GM21528 (cell line): ENCODE measurements at regions not wholly inside any gene's neighbourhood (a gene's known extent, or its start where the extent isn't known, plus 50 kb on each side); places are given as distances from the start of the nearest gene placed in this dataset.
"Not testable (repeated sequence)": the region's sequence is repeated elsewhere in the genome, so short reads cannot be mapped to it uniquely, and the experiment has no call there.

Source experiments
- ATAC-seq: cut with Tn5 transposase; IDR thresholded peaks from one replicate; pipeline ENCODE4 v1.9.1; 2021; ENCODE audit warnings: mild to moderate bottlenecking, moderate library complexity; ENCODE audit not compliant: unreplicated experiment, low FRiP score

DNA sequence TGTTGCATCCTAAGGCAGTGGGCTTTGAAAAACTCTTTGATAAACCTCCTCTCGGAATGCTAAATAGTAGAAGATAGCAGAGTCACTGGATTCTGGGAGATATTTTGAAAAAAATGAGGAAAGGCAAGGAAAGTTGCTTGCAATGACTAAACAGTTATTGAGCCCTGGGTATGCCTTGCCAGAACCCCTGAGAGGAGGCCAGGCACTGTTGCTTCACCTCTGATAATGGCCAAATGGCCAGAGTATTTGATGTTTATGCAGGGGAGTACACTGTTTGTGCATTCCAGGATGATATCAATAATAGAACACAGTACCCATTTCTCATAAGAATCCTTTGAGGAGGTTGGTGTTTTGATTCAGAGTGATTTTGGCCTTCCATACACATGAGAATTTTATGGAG lies 935.1 kb upstream of the WWC1 start:
- no peak for ATAC-seq

DNA sequence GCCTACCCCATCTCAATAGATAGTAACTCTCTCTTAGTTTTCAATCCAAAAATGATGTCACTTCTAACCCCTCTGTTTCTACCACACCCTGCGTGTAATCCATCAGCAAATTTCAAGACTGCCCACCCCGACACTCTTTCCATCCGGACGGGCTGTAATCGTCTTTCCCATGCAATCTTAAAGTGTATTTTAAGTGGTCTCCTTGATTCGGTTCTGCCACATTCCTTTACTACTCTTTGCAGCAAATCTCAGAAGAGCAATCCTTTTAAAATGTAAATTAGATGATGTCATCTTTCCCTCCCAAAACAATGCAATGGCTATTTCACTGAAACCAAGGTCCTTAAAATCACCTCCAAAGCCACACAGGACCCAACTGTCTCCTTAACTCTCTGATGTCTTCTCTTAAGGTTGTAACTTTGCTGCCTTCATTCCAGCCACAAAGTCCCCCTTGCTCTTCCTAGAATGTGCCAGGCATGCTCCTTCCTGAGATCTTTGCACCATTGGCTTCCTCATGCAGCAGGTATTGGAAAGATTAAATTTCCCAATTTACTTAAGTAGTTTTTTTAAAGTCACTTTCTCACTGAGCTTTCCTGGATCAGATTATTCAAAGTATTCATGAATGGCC lies 932.5 kb upstream of the WWC1 start:
- ATAC-seq, result no peak

DNA sequence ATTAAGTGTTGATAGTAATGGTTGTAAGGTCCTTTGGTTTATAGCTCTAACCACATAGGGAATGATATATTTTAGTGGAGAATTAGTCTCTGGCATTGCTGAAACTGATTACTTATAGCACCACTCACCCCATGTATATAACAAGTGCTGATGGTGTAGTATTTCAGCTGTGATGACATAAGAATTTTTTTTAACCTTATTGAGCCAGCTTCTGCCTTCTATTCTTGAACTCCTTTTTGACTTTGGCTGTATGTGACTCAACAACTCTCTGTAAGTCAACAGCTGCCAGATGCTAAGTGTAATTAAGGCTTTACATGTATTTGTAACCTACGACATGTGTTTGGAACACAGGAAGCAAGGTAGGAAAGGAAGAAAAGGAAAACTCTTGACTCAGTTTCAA lies 929.6 kb upstream of the WWC1 start:
- ATAC-seq, result no peak

DNA sequence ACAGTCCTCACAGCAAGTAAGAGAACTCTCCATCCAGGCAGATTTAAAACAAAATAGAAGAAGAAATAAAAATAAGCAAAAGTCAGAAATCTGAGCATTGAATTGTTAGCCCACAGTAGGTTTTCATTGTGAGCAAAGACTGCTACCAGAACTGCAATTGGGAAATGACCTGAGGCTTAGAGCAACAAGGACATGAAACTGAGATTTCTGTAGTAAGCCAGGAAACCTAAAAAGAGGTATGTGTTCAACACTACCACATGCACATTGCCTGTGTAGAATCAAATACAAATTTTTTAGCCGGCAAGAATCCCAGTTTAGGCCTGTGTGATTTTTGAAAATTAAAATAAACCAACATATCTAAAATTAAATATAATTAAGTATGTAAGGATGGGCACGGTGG lies 928.4 kb upstream of the WWC1 start:
- ATAC-seq, result no peak

DNA sequence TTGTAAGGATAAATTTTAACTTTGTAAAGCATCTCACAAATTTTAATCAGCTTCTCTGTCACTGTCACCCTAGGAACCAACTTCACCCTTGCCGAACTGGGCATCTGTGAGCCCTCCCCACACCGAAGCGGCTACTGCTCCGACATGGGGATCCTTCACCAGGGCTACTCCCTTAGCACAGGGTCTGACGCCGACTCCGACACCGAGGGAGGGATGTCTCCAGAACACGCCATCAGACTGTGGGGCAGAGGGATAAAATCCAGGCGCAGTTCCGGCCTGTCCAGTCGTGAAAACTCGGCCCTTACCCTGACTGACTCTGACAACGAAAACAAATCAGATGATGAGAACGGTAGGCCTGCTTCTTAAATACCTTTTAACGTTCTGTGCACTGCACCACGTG lies 916.3 kb upstream of the WWC1 start:
- no peak for ATAC-seq

DNA sequence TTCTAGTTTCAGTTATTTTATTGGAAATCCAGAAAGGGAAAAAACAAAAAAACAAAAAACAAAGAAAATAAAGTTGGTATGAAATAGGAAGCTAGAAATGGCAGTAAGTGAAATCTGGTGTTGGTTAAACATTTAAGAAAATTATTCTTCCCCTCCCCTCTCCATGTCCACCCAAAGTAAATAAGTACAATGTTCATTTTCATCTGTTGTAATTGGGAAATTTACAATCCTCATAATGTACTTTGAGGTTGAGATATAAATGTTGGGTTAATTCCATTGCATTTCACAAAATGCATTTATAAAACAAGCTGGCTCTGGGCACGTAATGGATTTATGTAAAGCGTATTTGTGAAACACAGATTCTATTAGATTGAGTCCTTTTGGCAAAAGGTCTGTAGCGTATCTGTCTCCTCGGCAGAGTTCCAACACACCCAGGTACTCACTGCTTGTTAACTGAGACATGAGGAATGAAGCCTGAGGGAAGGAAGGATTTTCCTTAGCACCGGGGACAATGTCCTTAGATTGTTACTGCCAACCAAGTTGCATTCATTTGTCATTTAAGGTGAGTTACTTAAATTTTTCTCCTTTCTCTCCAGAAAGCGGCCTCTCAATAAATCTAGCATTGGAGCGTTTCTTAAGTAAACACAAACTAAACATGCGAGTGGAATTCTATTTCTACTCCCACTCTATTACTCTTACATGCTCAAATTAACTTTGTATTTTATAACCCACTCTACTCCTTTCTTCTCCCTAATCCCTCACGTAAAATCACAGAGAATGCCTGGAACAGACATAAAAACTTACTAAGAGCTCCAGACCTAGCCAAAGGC lies 912.3 kb upstream of the WWC1 start:
- ATAC-seq, result no peak

DNA sequence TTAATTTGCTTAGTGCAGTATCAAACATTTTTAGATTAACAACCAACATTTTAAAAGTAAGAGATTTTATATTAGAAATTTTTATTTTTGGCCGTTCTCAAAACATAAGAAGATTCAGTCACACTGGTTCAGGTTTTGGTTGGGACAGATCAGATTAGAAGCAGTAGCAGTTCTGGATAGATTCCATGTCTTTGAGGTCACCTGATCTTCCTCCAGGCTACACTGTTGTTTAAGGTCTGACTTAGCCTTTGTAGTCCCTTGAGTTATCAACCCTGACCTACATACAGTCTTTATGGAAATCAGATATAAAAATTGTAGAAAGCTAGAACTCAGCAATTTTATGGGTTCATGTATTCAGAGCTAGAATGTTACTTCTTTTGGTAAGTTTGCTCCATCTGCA lies 910.0 kb upstream of the WWC1 start:
- ATAC-seq, result no peak

DNA sequence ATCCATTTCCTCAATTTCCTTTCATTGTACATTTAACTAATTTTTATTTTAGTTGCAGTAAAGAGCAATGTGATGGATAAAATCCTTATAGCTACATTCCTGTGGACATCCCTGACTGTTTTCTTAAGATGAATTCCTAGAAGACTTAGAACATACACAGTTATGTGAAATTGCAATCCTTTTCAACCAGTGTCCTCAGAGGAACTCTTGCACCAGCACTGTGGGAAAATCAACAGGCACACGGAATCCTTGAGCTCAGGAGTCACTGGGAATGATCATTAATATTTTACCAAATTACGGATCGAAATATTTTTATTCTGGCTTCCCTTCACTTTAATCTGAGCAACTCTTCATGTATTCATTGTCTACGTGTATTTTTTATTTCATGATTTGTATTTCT lies 901.9 kb upstream of the WWC1 start:
- no peak for ATAC-seq

DNA sequence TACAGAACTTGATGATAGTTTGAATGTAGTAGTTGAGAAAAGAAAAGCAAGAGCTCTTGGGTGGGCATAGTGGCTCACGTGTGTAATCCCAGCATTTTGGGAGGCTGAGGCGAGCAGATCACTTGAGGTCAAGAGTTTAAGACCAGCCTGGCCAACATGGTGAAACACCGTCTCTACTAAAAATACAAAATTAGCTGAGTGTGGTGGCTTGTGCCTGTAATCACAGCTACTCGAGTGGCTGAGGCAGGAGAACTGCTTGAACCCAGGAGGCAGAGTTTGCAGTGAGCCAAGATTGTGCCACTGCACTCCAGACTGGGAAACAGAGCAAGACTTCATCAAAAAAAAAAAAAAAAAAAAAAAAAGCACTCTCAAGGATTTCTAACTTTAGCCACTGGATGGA lies 900.2 kb upstream of the WWC1 start:
- ATAC-seq, result not testable (repeated sequence)

DNA sequence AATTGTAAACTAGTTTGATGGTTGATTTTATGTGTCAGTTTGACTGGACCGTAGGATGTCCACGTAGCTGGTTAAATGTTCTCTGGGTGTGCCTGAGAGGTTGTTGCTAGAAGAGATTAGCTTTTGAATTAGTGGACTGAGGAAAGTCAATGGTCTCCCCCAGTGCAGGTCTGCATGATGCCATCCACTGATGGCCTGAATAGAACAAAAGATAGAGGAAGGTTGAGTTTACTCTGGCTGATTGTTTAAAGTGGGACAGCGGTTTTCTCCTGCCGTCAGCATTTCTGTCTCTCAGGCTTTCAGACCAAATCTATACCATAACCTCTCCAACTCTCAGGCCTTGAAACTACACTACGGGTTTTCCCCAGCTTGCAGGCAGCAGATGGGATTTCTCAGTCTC lies 899.2 kb upstream of the WWC1 start:
- ATAC-seq, result no peak

DNA sequence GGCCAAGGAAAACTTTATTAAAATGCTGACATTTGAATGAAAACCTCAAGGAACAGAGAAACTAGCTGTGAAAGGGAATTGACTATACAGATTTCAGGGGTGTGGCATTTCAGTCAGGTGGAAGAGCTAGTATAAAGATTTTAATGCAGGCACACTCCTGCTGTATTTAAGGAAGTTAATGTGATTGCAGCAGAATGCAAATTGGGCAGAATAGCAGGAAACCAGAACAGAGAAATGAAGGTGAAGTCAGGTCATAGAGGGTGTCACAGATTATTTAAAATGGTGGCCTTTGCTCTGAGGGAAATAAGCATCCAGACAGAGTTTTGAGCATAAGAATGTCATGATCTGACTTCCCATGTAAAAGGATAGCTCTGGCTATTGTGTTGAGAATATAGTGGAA lies 898.1 kb upstream of the WWC1 start:
- ATAC-seq, result no peak

DNA sequence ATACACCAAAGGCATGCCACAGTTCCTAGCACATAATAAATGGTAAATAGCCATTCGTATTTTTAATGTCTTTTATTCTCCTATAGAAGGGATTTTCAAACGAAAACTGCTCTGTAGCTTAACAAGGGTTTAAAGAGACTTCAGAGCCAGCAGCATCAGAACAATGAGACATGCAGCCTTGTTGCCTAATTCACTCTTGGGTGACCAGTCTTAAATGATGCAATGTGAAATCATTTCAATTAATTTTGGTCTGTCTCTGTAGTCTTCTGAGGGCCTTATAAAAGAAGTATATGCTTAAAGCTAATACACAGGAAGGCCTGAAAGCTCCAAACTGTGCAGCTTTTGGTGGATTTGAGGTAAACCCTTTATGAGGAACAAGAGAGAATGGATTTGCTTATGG lies 888.8 kb upstream of the WWC1 start:
- no peak for ATAC-seq

DNA sequence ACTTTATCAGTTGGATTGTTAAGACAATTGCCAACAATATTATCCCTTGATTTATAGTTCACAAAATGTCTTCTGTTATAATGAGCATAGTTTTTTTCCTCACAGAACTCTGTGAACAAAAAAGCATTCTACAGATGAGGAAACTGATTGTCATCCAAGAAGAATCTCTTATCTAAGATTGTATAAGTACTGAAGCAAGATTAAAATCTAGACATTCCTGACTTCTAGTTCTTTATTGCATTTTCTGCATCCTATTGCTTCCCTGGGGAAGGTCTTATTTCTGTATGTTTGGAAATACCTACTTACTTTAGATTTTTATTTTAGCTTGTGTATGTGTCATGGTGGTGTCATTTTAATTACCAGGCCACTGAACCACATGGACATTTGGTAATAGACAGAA lies 884.9 kb upstream of the WWC1 start:
- no peak for ATAC-seq

DNA sequence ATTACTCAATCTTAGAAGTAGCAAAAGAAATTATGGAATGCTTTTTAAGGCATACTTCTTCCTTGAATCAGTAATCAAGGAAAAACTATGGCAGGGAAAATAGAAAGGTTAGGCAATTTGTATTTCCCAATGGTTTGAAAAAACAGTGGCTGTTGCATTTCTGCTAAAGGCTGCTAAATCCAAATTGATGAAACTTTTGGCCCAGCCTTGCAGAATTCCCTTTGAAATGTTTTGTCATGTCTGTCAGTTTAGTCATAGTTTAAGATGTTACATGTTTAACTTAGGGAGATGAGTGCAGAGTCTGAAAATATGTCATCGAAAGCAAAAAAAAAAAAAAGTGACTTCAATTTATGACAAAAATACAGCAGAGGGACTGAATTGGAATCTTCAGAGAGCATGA lies 878.9 kb upstream of the WWC1 start:
- no peak for ATAC-seq

DNA sequence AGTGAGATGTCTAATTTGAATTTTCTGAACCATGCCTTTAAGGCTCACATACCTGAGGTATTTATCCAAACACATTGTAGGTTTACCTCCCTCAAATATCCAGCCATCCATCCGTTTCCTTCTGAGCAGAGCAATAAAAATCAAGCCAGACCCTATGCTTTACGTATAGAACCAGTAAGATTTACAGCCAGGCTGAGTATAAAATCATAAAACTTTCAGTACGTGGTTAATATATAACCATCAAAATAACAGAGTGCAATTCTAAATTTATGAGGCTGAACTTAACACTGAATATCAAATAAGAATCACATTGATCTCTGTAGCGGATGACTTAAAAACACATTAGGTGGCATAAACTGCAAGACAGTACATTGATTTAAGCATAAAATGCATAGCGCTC lies 877.9 kb upstream of the WWC1 start:
- ATAC-seq, result no peak

DNA sequence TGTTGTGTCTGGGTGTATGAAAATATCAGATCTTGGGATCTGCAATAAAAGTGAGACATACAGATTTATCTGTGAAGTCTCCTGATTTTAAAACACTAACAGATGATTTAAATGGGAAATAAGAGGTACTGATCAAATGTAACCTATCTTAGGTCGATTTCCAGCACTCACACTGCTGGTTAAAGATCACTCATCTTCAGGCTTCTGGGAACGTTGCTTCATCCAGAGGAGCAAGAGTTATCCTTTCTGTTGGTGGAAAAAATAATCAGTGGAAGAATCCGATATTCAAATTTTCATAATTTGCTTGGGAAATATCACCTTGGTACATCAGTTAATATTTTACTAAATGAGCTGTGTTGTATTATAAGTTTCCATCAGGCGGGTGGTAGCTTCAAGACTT lies 876.8 kb upstream of the WWC1 start:
- ATAC-seq, result no peak

DNA sequence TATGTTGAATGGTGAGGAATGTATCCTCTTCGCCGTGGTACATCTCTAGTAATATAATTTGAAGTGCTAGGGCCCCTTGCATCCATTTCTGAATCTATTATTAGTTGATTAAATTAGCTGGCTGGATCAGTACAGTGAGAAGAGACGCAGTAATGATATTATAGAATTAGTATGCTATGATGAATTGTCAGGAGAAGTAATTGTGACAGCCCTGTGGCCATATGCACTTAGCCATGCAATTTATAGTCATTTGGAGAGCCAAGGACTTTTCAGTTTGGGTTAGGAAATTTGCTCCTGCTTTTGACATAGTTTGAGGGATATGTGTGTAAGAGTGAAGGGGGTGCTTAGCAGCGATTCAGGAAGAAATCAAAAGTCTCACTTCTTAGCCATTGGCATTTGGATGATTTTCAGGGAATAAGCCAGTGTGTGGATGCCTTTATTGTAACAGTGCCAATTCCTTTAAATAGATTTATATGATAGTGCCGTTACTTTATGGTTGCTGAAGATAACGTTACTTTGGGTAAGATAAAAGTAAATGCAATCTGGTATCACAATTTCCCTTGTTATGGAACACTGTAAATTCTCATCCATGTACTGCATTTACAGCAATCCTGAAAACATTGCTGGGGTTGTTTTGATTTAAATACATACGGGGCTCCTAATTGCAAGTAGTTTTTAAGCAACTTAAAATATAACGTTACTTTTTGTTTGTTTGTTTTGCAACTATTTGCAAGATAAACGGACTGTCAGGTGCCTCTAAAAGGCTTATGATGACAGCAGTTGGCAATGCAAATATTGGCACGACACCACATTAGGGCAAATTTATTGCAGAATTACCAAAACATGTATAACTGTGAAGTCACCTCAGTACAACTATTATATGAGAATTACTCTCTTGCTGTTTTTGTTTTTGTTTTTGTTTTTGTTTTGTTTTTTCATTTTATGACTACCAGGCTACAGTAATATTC lies 875.4 kb upstream of the WWC1 start:
- no peak for ATAC-seq

DNA sequence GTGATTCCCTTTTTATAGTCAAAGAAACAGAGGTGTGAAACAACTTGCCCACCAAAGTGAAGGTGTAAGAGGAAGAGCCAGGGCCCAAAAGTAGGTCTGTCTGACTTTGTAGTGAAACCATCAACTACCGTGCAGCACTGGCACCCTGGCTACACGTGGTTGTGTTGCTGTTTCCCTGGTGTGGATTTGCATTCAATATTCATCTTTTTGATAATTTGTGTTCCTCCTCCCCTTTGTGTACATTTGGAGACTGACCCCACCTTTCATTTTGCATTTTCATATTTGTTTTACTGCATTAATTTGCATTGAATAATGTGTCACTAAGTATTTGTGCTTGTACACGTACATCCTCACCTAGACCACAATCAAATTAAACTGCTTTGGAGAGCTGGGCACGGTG lies 873.8 kb upstream of the WWC1 start:
- ATAC-seq, result no peak

DNA sequence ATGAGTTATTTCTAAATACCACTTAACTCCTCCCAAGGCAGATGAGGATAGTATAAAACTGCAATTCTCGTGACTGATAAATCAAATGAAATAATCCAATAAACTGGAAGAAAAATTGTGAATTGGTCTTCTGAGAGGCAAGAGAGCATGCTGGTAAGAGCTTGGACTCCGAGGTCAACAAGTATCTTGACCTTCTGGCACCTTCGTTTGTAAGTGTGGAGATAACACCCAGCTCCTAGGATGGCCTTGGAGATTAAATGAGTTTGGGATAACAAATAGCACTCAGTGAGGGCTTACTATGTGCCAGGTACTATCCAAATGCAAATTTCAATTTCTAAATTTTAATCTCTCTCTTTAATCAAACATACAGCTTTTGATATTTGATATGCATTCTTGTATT lies 866.3 kb upstream of the WWC1 start:
- ATAC-seq, result no peak

DNA sequence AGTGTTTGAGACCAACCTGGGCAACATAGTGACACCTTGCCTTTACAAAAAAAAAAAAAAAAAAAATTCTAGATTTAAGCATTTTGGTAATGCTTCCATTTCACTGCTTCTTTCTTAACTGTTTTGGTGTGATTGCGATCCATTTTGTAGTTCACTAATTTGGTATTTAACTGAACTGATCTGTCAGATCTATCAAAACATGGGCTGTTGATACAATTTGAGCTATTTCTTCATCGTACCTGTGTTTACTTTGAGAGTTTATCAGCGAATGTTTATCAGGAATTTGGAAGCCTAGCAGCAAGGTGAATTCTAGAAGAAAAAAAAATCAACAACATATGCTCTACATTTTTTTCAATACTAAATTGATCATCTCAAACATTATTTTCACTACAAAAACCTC lies 864.9 kb upstream of the WWC1 start:
- ATAC-seq, result no peak

DNA sequence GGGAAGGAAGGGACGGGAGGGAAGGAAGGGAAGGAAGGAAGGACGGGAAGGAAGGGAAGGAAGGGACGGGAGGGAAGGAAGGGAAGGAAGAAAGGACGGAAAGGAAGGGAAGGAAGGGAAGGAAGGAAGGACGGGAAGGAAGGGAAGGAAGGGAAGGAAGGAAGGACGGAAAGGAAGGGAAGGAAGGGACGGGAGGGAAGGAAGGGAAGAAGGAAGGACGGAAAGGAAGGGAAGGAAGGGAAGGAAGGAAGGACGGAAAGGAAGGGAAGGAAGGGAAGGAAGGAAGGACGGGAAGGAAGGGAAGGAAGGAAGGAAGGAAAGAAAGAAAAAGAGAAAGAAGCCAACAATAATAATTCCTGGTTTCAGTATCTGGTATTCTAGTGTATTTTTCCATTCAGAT lies 863.8 kb upstream of the WWC1 start:
- ATAC-seq, result not testable (repeated sequence)
